ENCODE measurements at regions not wholly inside any gene's neighbourhood (a gene's known extent, or its start where the extent isn't known, plus 50 kb on each side); places are given as distances from the start of the nearest gene placed in this dataset.

DNA sequence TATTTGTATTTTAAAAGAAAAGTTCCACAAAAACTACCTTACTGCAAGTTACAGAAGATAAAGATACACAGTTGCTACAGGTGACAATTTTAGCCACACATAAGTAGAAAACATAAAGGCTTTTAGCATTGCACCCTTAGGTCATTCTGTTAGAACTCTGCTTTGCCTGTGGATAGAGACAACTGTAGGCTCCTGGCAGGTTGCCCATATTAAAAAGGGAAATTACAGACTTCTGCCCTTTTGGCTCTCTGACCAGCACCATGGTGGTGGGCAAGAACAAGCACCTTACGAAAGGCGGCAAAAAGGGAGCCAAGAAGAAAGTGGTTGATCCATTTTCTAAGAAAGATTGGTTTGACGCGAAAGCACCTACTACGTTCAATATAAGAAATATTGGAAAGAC, 223.3 kb downstream of the MC4R start:
- no peak for TF ChIP-seq EZH2 (IDR thresholded peaks at IDR 0.05; ENCODE audit: low read length, missing control alignments)
- TF ChIP-seq, protein P1, sequence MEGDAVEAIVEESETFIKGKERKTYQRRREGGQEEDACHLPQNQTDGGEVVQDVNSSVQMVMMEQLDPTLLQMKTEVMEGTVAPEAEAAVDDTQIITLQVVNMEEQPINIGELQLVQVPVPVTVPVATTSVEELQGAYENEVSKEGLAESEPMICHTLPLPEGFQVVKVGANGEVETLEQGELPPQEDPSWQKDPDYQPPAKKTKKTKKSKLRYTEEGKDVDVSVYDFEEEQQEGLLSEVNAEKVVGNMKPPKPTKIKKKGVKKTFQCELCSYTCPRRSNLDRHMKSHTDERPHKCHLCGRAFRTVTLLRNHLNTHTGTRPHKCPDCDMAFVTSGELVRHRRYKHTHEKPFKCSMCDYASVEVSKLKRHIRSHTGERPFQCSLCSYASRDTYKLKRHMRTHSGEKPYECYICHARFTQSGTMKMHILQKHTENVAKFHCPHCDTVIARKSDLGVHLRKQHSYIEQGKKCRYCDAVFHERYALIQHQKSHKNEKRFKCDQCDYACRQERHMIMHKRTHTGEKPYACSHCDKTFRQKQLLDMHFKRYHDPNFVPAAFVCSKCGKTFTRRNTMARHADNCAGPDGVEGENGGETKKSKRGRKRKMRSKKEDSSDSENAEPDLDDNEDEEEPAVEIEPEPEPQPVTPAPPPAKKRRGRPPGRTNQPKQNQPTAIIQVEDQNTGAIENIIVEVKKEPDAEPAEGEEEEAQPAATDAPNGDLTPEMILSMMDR (conservative IDR thresholded peaks at IDR 0.05 in 1 of 2, IDR thresholded peaks at IDR 0.05 in 1 of 2; ENCODE audit: low read depth in 1 of 2, low read length in 2 of 2): no peak
